SK-N-SH (cell line): ENCODE measurements at regions not wholly inside any gene's neighbourhood (a gene's known extent, or its start where the extent isn't known, plus 50 kb on each side); places are given as distances from the start of the nearest gene placed in this dataset.

Source experiments
- CTCF ChIA-PET: fragments of 300-600, 350-600 bp; formaldehyde crosslinking; extraction: SDS; loops from one replicate; lab custom pipeline; 2021; lab: Yijun Ruan, JAX
- POLR2A ChIA-PET: fragments of 350-600 bp; sonication (Branson Sonifier 250); formaldehyde crosslinking; extraction: SDS; loops from one replicate; lab custom pipeline; 2020; ENCODE audit warnings: antibody characterized with exemption, inconsistent platforms; lab: Yijun Ruan, JAX
- DNase-seq: peaks from one replicate; pipeline ENCODE4 v3.0.0; 2012
- H2AFZ ChIP-seq: fragments of 200-600 bp; sonication (generic); 2 replicates; pipeline ENCODE4 v1.8.1; 2016; ENCODE audit warnings: antibody characterized with exemption, mild to moderate bottlenecking, low read depth
- H3F3A ChIP-seq: fragments of 200-600 bp; sonication (generic); replicated peaks from 2 replicates; pipeline ENCODE3; 2016; ENCODE audit warnings: antibody characterized with exemption, mild to moderate bottlenecking; ENCODE audit not compliant: insufficient read depth
- H3K27ac ChIP-seq, 2 experiments: fragments of 200-500 bp in 1 of 2; fragments of 200-600 bp in 1 of 2; sonication (Bioruptor generic) in 1 of 2; sonication (generic), shearing (Covaris generic) in 1 of 2; 2 replicates each; pipeline versions ENCODE4 v1.5.1 to v1.6.1; 2014 to 2016; ENCODE audit warnings: low read depth in 2 of 2, inconsistent platforms in 1 of 2, low read length in 1 of 2, mild to moderate bottlenecking in 1 of 2, mixed read lengths in 1 of 2
- H3K27me3 ChIP-seq: fragments of 200-600 bp; sonication (generic), shearing (Covaris generic); 2 replicates; pipeline ENCODE4 v1.6.1; 2016; ENCODE audit warnings: mixed run types; ENCODE audit not compliant: insufficient read depth
- H3K36me3 ChIP-seq, 2 experiments: fragments of 200-500 bp in 1 of 2; fragments of 200-600 bp in 1 of 2; sonication (Bioruptor generic) in 1 of 2; sonication (generic) in 1 of 2; replicated peaks in 1 of 2; 2 replicates each; pipeline versions ENCODE3 to v1.5.1; 2014 to 2016; ENCODE audit warnings: low read length in 1 of 2, mild to moderate bottlenecking in 1 of 2; ENCODE audit not compliant: insufficient read depth in 2 of 2, control insufficient read depth in 1 of 2
- H3K4me1 ChIP-seq, 2 experiments: fragments of 200-500 bp in 1 of 2; fragments of 200-600 bp in 1 of 2; sonication (Bioruptor generic) in 1 of 2; sonication (generic), shearing (Covaris generic) in 1 of 2; 2 replicates each; pipeline versions ENCODE4 v1.5.1 to v1.6.1; 2014 to 2016; ENCODE audit warnings: low read depth in 1 of 2, low read length in 1 of 2, mixed run types in 1 of 2; ENCODE audit not compliant: insufficient read depth in 2 of 2, control insufficient read depth in 1 of 2
- H3K4me2 ChIP-seq: fragments of 200-600 bp; sonication (generic), shearing (Covaris generic); 2 replicates; pipeline ENCODE4 v1.6.1; 2017; ENCODE audit warnings: mixed run types
- H3K4me3 ChIP-seq, 2 experiments: fragments of 200-500 bp in 1 of 2; fragments of 200-600 bp in 1 of 2; sonication (Bioruptor generic) in 1 of 2; sonication (generic), shearing (Covaris generic) in 1 of 2; 2 replicates each; pipeline versions ENCODE4 v1.5.1 to v1.8.1; 2014 to 2016; ENCODE audit warnings: low read depth in 2 of 2, inconsistent platforms in 1 of 2, low read length in 1 of 2, mild to moderate bottlenecking in 1 of 2, mixed read lengths in 1 of 2, moderate library complexity in 1 of 2
- H3K79me2 ChIP-seq: fragments of 200-600 bp; sonication (generic); 2 replicates; pipeline ENCODE4 v1.8.1; 2017; ENCODE audit warnings: mild to moderate bottlenecking; ENCODE audit not compliant: insufficient read depth
- H3K9ac ChIP-seq: fragments of 200-600 bp; sonication (generic); 2 replicates; pipeline ENCODE4 v1.6.1; 2017; ENCODE audit warnings: mixed run types
- H3K9me2 ChIP-seq: fragments of 200-600 bp; sonication (generic); 2 replicates; pipeline ENCODE4 v1.6.1; 2017; ENCODE audit warnings: mixed run types
- H3K9me3 ChIP-seq: fragments of 200-600 bp; sonication (generic); 2 replicates; pipeline ENCODE4 v1.6.1; 2017; ENCODE audit warnings: mixed run types, mild to moderate bottlenecking, moderate library complexity
- H4K20me1 ChIP-seq: fragments of 200-600 bp; sonication (generic); 2 replicates; pipeline ENCODE4 v1.6.1; 2017; ENCODE audit warnings: mild to moderate bottlenecking, mixed run types; ENCODE audit not compliant: insufficient read depth
- CHD2 ChIP-seq: fragments of 150-350 bp; IDR thresholded peaks from 2 replicates; pipeline ENCODE4 v1.6.1; 2018; ENCODE audit warnings: low read length; ENCODE audit not compliant: partially characterized antibody
- ELF1 ChIP-seq: IDR thresholded peaks from 2 replicates; pipeline ENCODE4 v1.4.0; 2012
- EP300 ChIP-seq, 2 experiments: IDR thresholded peaks; 2 replicates each; pipeline versions ENCODE4 v1.4.0 to v1.6.1; 2012; ENCODE audit warnings: borderline replicate concordance in 1 of 2, low read depth in 1 of 2, low read length in 1 of 2
- EZH2phosphoT487 ChIP-seq: fragments of 200-600 bp; sonication (generic); IDR thresholded peaks from 2 replicates; pipeline ENCODE4 v1.6.1; 2017; ENCODE audit warnings: low read depth, mixed run types, mild to moderate bottlenecking, antibody characterized with exemption, moderate library complexity, borderline replicate concordance
- FOSL2 ChIP-seq: IDR thresholded peaks from 2 replicates; pipeline ENCODE4 v1.4.0; 2012; ENCODE audit warnings: low read depth, mild to moderate bottlenecking, moderate library complexity, borderline replicate concordance
- IRF3 ChIP-seq: fragments of 150-350 bp; IDR thresholded peaks from 2 replicates; pipeline ENCODE4 v1.6.1; 2016; ENCODE audit warnings: mild to moderate bottlenecking, low read depth, low read length
- MAX ChIP-seq: IDR thresholded peaks from 2 replicates; pipeline ENCODE4 v1.4.0; 2012; ENCODE audit warnings: low read depth
- MEF2A ChIP-seq: IDR thresholded peaks from 2 replicates; pipeline ENCODE4 v1.4.0; 2012; ENCODE audit warnings: low read depth, borderline replicate concordance
- NRF1 ChIP-seq: IDR thresholded peaks from 2 replicates; pipeline ENCODE4 v1.6.1; 2012; ENCODE audit warnings: low read depth, mild to moderate bottlenecking, low read length
- PBX3 ChIP-seq: IDR thresholded peaks from 2 replicates; pipeline ENCODE4; 2012
- RAD21 ChIP-seq: IDR thresholded peaks from 2 replicates; pipeline ENCODE4 v1.6.1; 2012; ENCODE audit warnings: mild to moderate bottlenecking, low read length
- RCOR1 ChIP-seq: fragments of 150-350 bp; IDR thresholded peaks from 2 replicates; pipeline ENCODE4 v1.6.1; 2017; ENCODE audit warnings: antibody characterized with exemption, low read length
- RFX5 ChIP-seq: IDR thresholded peaks from 2 replicates; pipeline ENCODE4 v1.6.1; 2012; ENCODE audit warnings: mild to moderate bottlenecking, improper control_type of control experiment, low read length
- RXRA ChIP-seq: IDR thresholded peaks from 2 replicates; pipeline ENCODE4 v1.4.0; 2012; ENCODE audit warnings: low read depth, mild to moderate bottlenecking, borderline replicate concordance
- SIN3A ChIP-seq: IDR thresholded peaks from 2 replicates; pipeline ENCODE4 v1.6.1; 2012; ENCODE audit warnings: low read depth, mild to moderate bottlenecking, low read length, moderate library complexity, borderline replicate concordance
- TCF12 ChIP-seq: IDR thresholded peaks from 2 replicates; pipeline ENCODE4 v1.4.0; 2012
- USF2 ChIP-seq: fragments of 150-350 bp; IDR thresholded peaks from 2 replicates; pipeline ENCODE4 v1.6.1; 2017; ENCODE audit warnings: antibody characterized with exemption, low read length, low read depth, borderline replicate concordance
- WGBS: methylation state at CpG from one replicate; pipeline ENCODE4 v1.1.6; 2017; ENCODE audit warnings: low lambda C conversion rate; 5-methylcytosine and 5-hydroxymethylcytosine counted together

GRCh38 chr3:124318014-124318413 lies 326.1 kb upstream of the ROPN1 start (continued):
- TF ChIP-seq USF2, result no peak

GRCh38 chr3:124318656-124319055 lies 326.7 kb upstream of the ROPN1 start:
- CTCF ChIA-PET, result interaction anchor here (0.8 to 2.8 kb wide), 7 partner anchors 12 to 303 kb away, joined by 3 to 13 read pairs (median 4); no protein-coding TSS in a partner anchor
- Histone ChIP-seq H3K9me2 (no peaks in the 10 kb centered on the region), H2AFZ (no peak overlapping the region), H3K4me1 (peaks cover 0 to 46% of the 10 kb centered on the region in 2 experiments; a peak in 3 of 4 replicates), H3K9me3 (no peaks in the 10 kb centered on the region), H3F3A (peaks cover 12% of the 10 kb centered on the region), H3K4me2 (no peak overlapping the region), H3K27ac (peak overlapping the region in 1 of 2 experiments; percentile 99; a peak in 2 of 4 replicates), H3K79me2 (no peaks in the 10 kb centered on the region), H3K4me3 (no peak overlapping the region), H4K20me1 (no peaks in the 10 kb centered on the region), H3K36me3 (no peaks in the 10 kb centered on the region), H3K27me3 (no peaks in the 10 kb centered on the region), H3K9ac (no peak overlapping the region)
- POLR2A ChIA-PET, result interaction anchor here (1.0 to 2.5 kb wide), 4 partner anchors 9 to 286 kb away, joined by 3 to 10 read pairs (median 4); partner anchors contain the start of gene KALRN
- WGBS, result 84% methylated on average over 3 of the region's 3 CpGs
- DNase-seq, result no peak
- TF ChIP-seq RFX5, result no peak
- TF ChIP-seq ELF1, result no peak

- no peaks in the 10 kb centered on the region for H3K9me2 ChIP-seq
- H3K36me3 ChIP-seq, result no peaks in the 10 kb centered on the region
- ChIA-PET CTCF (interaction anchor here (1.0 to 1.4 kb wide), 2 partner anchors 27 to 152 kb away, joined by 3 to 4 read pairs; no protein-coding TSS in a partner anchor), POLR2A (no interaction called here)
- H3F3A ChIP-seq, result no peaks in the 10 kb centered on the region
- peak overlapping the region in 1 of 2 experiments; percentile 83; a peak in 2 of 4 replicates for H3K27ac ChIP-seq
- H3K27me3 ChIP-seq, result no peaks in the 10 kb centered on the region
- H3K9ac ChIP-seq, result no peak overlapping the region
- no peak overlapping the region for H3K4me3 ChIP-seq
- no peaks in the 10 kb centered on the region for H3K79me2 ChIP-seq
- peaks cover 0 to 55% of the 10 kb centered on the region in 2 experiments; a peak in 2 of 4 replicates for H3K4me1 ChIP-seq
- H2AFZ ChIP-seq, result no peak overlapping the region
- no peaks in the 10 kb centered on the region for H4K20me1 ChIP-seq
- H3K4me2 ChIP-seq, result no peak overlapping the region
- no peaks in the 10 kb centered on the region for H3K9me3 ChIP-seq
- no peak for DNase-seq
- TF ChIP-seq TCF12 (peak; percentile 37; the same call in 1 of the 2 replicates), SIN3A (no peak)
These were observed 329.1 kb upstream of the ROPN1 start for GRCh38 chr3:124320976-124321375.

- no peak for DNase-seq
- no peak overlapping the region for H3K4me2 ChIP-seq
- H3K79me2 ChIP-seq, result no peaks in the 10 kb centered on the region
- H3K27me3 ChIP-seq, result no peaks in the 10 kb centered on the region
- peaks cover 0 to 45% of the 10 kb centered on the region in 2 experiments; a peak in 2 of 4 replicates for H3K4me1 ChIP-seq
- 68% methylated on average over 3 of the region's 3 CpGs for WGBS
- H3F3A ChIP-seq, result no peaks in the 10 kb centered on the region
- no peak overlapping the region for H3K4me3 ChIP-seq
- peaks cover 0 to 9% of the 10 kb centered on the region in 2 experiments for H3K36me3 ChIP-seq
- no peaks in the 10 kb centered on the region for H3K9me2 ChIP-seq
- no peak overlapping the region for H3K9ac ChIP-seq
- TF ChIP-seq EP300 (IDR thresholded peaks at IDR 0.05; ENCODE audit: borderline replicate concordance in 1 of 2, low read depth in 1 of 2, low read length in 1 of 2), result no peak
- TF ChIP-seq IRF3, result no peak
- no peak for TF ChIP-seq EZH2phosphoT487
- TF ChIP-seq SIN3A, result no peak
- no peak for TF ChIP-seq PBX3
- no peak for TF ChIP-seq NRF1
- no peak for TF ChIP-seq MEF2A
- no peak for TF ChIP-seq RAD21
- TF ChIP-seq RCOR1, result no peak
- TF ChIP-seq MAX, result no peak
- no peak for TF ChIP-seq CHD2
- no peak for TF ChIP-seq FOSL2
- no peak for TF ChIP-seq RXRA
- H4K20me1 ChIP-seq, result no peaks in the 10 kb centered on the region
- peak overlapping the region in 1 of 2 experiments; percentile 83; a peak in 1 of 4 replicates for H3K27ac ChIP-seq
- no peak overlapping the region for H2AFZ ChIP-seq
- CTCF ChIA-PET, result interaction anchor here (1.4 kb wide), 2 partner anchors 146 to 151 kb away, joined by 3 read pairs; no protein-coding TSS in a partner anchor
- H3K9me3 ChIP-seq, result no peaks in the 10 kb centered on the region
- POLR2A ChIA-PET, result no interaction called here
These were observed 330.5 kb upstream of the ROPN1 start for GRCh38 chr3:124322309-124322880.
